Astrocyte of the cerebellum (primary cell): ENCODE measurements at regions not wholly inside any gene's neighbourhood (a gene's known extent, or its start where the extent isn't known, plus 50 kb on each side); places are given as distances from the start of the nearest gene placed in this dataset.
"Not testable (repeated sequence)": the region's sequence is repeated elsewhere in the genome, so short reads cannot be mapped to it uniquely, and the experiment has no call there.

Experiments
- DNase-seq: peaks from one replicate; pipeline ENCODE4 v3.0.0-alpha.2; 2011; ENCODE audit warnings: low read depth
- H3K4me3 ChIP-seq: 2 replicates; pipeline ENCODE4 v1.5.1; 2011; ENCODE audit warnings: mild to moderate bottlenecking, low read depth, low read length, moderate library complexity
- CTCF ChIP-seq: IDR thresholded peaks from 2 replicates; pipeline ENCODE4 v1.5.1; 2012; ENCODE audit warnings: low read length, low read depth, moderate library complexity, mild to moderate bottlenecking; ENCODE audit errors: missing control alignments
- in situ Hi-C: cut with HindIII; loops from 2 replicates; pipeline ENCODE4 v1.10.0; 2017; ENCODE audit warnings: low sequenced_read_pairs

DNA sequence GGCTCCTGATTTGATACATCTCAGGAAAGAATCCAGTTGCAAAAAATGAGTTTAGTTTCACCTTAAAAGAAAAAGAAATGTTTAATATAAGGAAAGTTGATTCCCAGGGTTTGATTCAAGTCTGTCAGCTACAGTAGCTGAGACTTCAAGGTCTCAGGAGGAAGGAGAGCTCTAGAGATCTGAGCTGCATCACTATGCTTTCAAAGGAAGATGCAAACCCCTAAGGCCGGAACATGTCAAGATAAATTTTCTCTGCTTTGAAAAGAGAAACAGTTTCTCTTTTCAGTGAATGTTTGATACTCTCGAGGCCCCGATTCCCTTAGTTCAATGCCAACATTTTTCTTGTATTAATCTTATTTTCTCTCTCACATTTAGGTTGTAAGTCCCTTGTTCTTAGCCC lies 128.6 kb downstream of the RGPD3 start:
- DNase-seq, result no peak
- no peak for TF ChIP-seq CTCF
- H3K4me3 ChIP-seq, result no peak overlapping the region
- in situ Hi-C loops, result no loop called here

DNA sequence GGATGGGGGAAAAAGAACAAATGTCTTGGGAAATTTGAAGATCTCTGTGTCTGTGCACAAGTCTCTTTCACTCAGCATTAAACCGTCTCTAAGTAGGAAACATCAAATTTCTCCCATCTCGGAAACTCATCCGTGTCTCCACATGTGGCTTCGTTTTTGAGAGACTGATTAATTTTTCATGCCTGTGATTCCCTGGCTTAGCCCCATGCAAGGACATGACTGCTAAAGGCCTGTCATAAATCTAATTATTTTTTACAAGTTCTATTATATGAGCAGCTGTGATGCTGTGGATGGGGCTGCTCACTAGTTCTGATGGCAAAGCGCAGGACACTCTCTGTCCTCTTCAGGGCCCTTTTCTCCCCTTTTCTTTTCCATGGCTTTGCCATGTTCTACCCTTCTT lies 129.1 kb downstream of the RGPD3 start:
- DNase-seq, result no peak
- in situ Hi-C loops, result no loop called here
- H3K4me3 ChIP-seq, result no peak overlapping the region
- no peak for TF ChIP-seq CTCF

DNA sequence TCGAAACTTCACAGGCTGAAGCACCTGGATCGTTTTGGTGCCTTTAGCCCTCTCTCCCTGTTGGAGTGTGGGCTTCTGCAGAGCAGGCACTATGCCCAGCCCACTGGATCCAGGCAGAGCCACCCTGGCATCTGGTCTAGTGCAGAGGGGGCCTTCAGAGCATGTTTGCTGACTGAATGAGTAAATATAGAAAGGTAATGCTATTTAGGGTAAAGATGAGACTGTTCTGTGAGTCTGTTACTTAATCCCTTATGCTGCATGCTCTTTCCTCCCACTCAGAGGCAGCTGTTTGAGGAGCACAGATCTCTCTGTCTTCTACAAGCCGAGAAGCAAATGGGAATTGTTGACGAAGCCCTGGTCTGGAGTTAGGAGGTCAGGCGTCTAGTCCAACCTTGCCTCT lies 130.2 kb downstream of the RGPD3 start:
- no peak for DNase-seq
- H3K4me3 ChIP-seq, result no peak overlapping the region
- in situ Hi-C loops, result no loop called here
- no peak for TF ChIP-seq CTCF

DNA sequence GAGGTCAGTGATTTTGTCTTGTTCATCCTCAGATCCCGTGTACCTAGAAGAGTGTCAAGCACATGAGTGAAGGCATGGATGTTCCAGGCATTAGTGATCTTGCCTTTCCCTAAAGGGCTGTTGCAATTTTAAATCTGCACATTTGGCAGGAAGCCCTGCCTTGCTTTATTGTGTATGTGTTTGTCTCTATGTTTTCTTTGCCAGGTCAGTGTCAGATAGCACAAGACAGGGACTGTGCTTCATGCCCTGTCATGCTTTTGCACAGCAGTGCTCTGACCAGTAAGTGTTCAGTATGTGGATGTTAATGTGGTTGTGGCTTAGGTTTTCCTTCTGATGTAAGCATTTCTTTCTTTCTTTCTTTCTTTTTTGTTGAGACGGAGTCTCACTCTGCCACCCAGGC lies 131.5 kb downstream of the RGPD3 start:
- in situ Hi-C loops, result no loop called here
- TF ChIP-seq CTCF, result no peak
- no peak overlapping the region for H3K4me3 ChIP-seq
- DNase-seq, result no peak

GRCh38 chr2:106336108-106336507 lies 132.1 kb downstream of the RGPD3 start:
- in situ Hi-C loops, result no loop called here
- DNase-seq, result no peak
- H3K4me3 ChIP-seq, result no peak overlapping the region
- no peak for TF ChIP-seq CTCF

DNA sequence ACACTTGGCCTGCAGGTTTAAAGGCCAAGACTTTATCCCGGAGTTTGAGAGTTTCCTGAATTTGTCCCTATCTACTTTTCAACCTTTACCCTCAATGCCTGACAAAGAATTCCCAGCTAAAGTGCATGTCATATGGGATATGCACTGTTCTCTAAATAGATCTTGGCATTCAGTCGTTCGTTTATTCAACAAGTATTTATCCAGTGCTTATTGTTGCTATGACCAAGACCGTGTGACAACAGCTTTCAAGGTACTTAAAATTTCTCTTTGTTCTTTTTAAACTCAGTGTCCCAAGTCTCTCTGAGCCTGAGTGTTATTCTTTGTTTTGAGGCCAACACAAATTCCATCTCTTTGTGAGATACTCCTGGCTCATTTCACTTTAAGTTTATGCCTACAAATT lies 133.4 kb downstream of the RGPD3 start:
- DNase-seq, result no peak
- TF ChIP-seq CTCF, result no peak
- in situ Hi-C loops, result no loop called here
- no peak overlapping the region for H3K4me3 ChIP-seq

GRCh38 chr2:106333253-106333873 lies 134.8 kb downstream of the RGPD3 start:
- H3K4me3 ChIP-seq, DNase-seq, in situ Hi-C loops: not testable (repeated sequence)
